Gastrocnemius medialis (tissue), 4 donors: ENCODE measurements at regions not wholly inside any gene's neighbourhood (a gene's known extent, or its start where the extent isn't known, plus 50 kb on each side); places are given as distances from the start of the nearest gene placed in this dataset.

Experiments used
- ATAC-seq, 2 donors: fragments of 150-250 bp; one replicate each; pipeline ENCODE4 v1.9.1; 2016
- DNase-seq, 2 donors: peaks; one replicate each; pipeline ENCODE4 v3.0.0-alpha.2; 2019
- H3K27ac ChIP-seq, 4 donors: fragments of 200-600 bp; sonication (generic); 1 replicate in 1 of 4; 2 replicates in 3 of 4; pipeline ENCODE4 v1.5.1; 2016 to 2018; ENCODE audit warnings: mild to moderate bottlenecking in 2 of 4, moderate library complexity in 1 of 4
- H3K27me3 ChIP-seq, 3 donors: fragments of 200-600 bp; sonication (generic) in 2 of 3; 1 replicate in 1 of 3; 2 replicates in 2 of 3; pipeline versions ENCODE4 v1.5.1 to v1.6.0; 2016 to 2019; ENCODE audit warnings: mild to moderate bottlenecking in 1 of 3, moderate library complexity in 1 of 3
- H3K36me3 ChIP-seq, 2 donors: fragments of 200-600 bp; sonication (generic) in 1 of 2; one replicate each; pipeline ENCODE4 v1.5.1; 2017 to 2018
- H3K4me1 ChIP-seq, 2 donors: fragments of 200-600 bp; sonication (generic) in 1 of 2; one replicate each; pipeline ENCODE4 v1.5.1; 2016 to 2017; ENCODE audit warnings: mild to moderate bottlenecking in 2 of 2
- H3K4me3 ChIP-seq, 4 donors: fragments of 200-600 bp; sonication (generic) in 3 of 4; 1 replicate in 1 of 4; 2 replicates in 3 of 4; pipeline ENCODE4 v1.5.1; 2016 to 2019; ENCODE audit warnings: mild to moderate bottlenecking in 2 of 4
- H3K9me3 ChIP-seq, 3 donors: fragments of 200-600 bp; sonication (generic) in 2 of 3; 1 replicate in 1 of 3; 2 replicates in 2 of 3; pipeline ENCODE4 v1.5.1; 2016 to 2019
- CTCF ChIP-seq, 5 experiments: fragments of 450-650 bp in 3 of 5; fragments of 200-600 bp in 2 of 5; sonication (generic) in 2 of 5; IDR thresholded peaks in 4 of 5; conservative IDR thresholded peaks in 1 of 5; 1 replicate in 4 of 5; 2 replicates in 1 of 5; pipeline ENCODE4 v1.5.1; 2016 to 2019; ENCODE audit warnings: antibody characterized with exemption in 5 of 5, mild to moderate bottlenecking in 3 of 5, moderate library complexity in 3 of 5
- POLR2A ChIP-seq, 2 donors: fragments of 450-650 bp; IDR thresholded peaks; one replicate each; pipeline ENCODE4 v1.6.1; 2017; ENCODE audit warnings: antibody characterized with exemption in 2 of 2, mild to moderate bottlenecking in 2 of 2, moderate library complexity in 2 of 2
- in situ Hi-C, 4 donors: fragments of 200-750 bp; cut with MboI; loops; one replicate each; pipeline versions ENCODE4 v1.15.0 to v1.8.0; 2017; ENCODE audit warnings: low sequenced_read_pairs in 4 of 4
- intact Hi-C: fragments of 100-400 bp; cut with DNase I; formaldehyde crosslinking; loops from one replicate; pipeline ENCODE4 v1.15.1; 2023; ENCODE audit warnings: low total_unique reads

- in situ Hi-C loops: no loop called here
- no peak for ATAC-seq
- no peak for TF ChIP-seq POLR2A (IDR thresholded peaks at IDR 0.05)
- TF ChIP-seq CTCF (IDR thresholded peaks at IDR 0.05 in 4 of 5, conservative IDR thresholded peaks at IDR 0.05 in 1 of 5): no peak
Observed at GRCh38 chr10:83986800-83987199, 152.5 kb upstream of the GHITM start.

GRCh38 chr10:83987216-83987615 lies 152.1 kb upstream of the GHITM start:
- no peak for DNase-seq
- Histone ChIP-seq H3K27me3 (no peaks in the 10 kb centered on the region), H3K4me1 (no peaks in the 10 kb centered on the region), H3K27ac (no peak overlapping the region), H3K36me3 (no peaks in the 10 kb centered on the region), H3K4me3 (no peak overlapping the region), H3K9me3 (no peaks in the 10 kb centered on the region)
- in situ Hi-C loops: no loop called here
- intact Hi-C loops: no loop called here
- TF ChIP-seq POLR2A (IDR thresholded peaks at IDR 0.05): no peak
- no peak for ATAC-seq

More at GRCh38 chr10:83986800-83987199, 152.5 kb upstream of the GHITM start:
- H3K4me3 ChIP-seq: no peak overlapping the region
- no peak for DNase-seq
- intact Hi-C loops: no loop called here
- no peak overlapping the region for H3K27ac ChIP-seq
- no peaks in the 10 kb centered on the region for H3K36me3 ChIP-seq
- no peaks in the 10 kb centered on the region for H3K27me3 ChIP-seq
- no peaks in the 10 kb centered on the region for H3K4me1 ChIP-seq
- no peaks in the 10 kb centered on the region for H3K9me3 ChIP-seq

GRCh38 chr10:83988435-83988834 lies 150.9 kb upstream of the GHITM start:
- no peaks in the 10 kb centered on the region for H3K36me3 ChIP-seq
- intact Hi-C loops (no loop called here), in situ Hi-C loops (no loop called here)
- DNase-seq: no peak
- H3K4me1 ChIP-seq: no peaks in the 10 kb centered on the region
- H3K4me3 ChIP-seq: no peak overlapping the region
- H3K9me3 ChIP-seq: no peaks in the 10 kb centered on the region
- TF ChIP-seq CTCF (IDR thresholded peaks at IDR 0.05 in 4 of 5, conservative IDR thresholded peaks at IDR 0.05 in 1 of 5) (no peak), POLR2A (IDR thresholded peaks at IDR 0.05) (no peak)
- H3K27me3 ChIP-seq: no peaks in the 10 kb centered on the region
- H3K27ac ChIP-seq: no peak overlapping the region
- no peak for ATAC-seq

GRCh38 chr10:83990126-83990525 lies 149.2 kb upstream of the GHITM start:
- TF ChIP-seq CTCF (IDR thresholded peaks at IDR 0.05 in 4 of 5, conservative IDR thresholded peaks at IDR 0.05 in 1 of 5) (no peak), POLR2A (IDR thresholded peaks at IDR 0.05) (no peak)
- DNase-seq (no peak), ATAC-seq (no peak)
- Histone ChIP-seq H3K9me3 (no peaks in the 10 kb centered on the region), H3K27me3 (no peaks in the 10 kb centered on the region), H3K4me3 (no peak overlapping the region), H3K4me1 (no peaks in the 10 kb centered on the region), H3K27ac (no peak overlapping the region), H3K36me3 (no peaks in the 10 kb centered on the region)
- in situ Hi-C loops: no loop called here
- intact Hi-C loops: no loop called here

GRCh38 chr10:83991986-83992753 lies 147.1 kb upstream of the GHITM start:
- Histone ChIP-seq H3K4me1 (no peaks in the 10 kb centered on the region), H3K9me3 (no peaks in the 10 kb centered on the region), H3K4me3 (no peak overlapping the region), H3K36me3 (no peaks in the 10 kb centered on the region), H3K27me3 (no peaks in the 10 kb centered on the region), H3K27ac (no peak overlapping the region)
- ATAC-seq: no peak
- intact Hi-C loops: no loop called here
- no peak for DNase-seq
- no peak for TF ChIP-seq POLR2A (IDR thresholded peaks at IDR 0.05)
- TF ChIP-seq CTCF (IDR thresholded peaks at IDR 0.05 in 4 of 5, conservative IDR thresholded peaks at IDR 0.05 in 1 of 5): no peak
- in situ Hi-C loops: no loop called here
